Brain pericyte (primary cell): ENCODE measurements at regions not wholly inside any gene's neighbourhood (a gene's known extent, or its start where the extent isn't known, plus 50 kb on each side); places are given as distances from the start of the nearest gene placed in this dataset.

ENCODE experiments used
- DNase-seq: peaks from one replicate; pipeline ENCODE4 v3.0.0-alpha.2; 2012; ENCODE audit warnings: low read depth, low spot score

DNA sequence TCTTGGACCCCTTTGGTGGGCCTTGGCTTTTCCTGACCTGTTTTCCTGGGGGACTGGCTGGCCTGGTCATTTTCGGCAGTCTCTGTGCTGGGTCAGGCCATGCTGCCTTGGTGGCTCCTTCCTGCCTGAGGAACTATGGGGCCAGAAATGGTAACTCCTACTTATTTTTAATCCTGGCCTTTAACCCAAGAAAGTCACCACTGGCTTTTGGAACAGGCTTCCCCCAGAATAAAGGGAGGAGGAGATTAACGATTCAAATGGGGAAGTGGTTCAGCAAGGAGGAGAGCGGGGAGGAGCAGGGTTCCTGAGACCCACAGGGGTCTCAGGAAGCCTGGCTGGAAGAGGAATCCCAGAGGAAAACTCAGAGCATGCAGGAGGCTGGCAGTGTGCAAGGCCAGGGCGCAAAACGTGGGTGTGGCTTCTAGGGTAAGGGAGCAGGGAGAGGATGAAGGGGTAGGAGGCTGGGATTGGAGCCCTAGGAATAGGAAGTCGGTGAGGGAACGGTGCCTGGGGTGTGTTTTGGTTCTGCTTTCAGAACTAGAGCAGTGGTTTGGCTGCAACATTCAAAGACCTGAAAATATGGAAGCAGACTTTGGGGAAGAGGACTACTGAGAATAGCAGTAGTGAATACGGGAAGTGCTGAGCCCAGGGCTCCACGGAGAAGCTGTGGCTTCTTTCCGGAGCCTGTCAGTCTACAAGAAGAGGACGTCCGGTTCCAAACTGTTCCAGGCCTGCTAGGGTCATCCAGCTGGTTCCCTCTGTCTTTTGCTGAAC is 271.1 kb upstream of the KLF4 start:
- no peak for DNase-seq

DNA sequence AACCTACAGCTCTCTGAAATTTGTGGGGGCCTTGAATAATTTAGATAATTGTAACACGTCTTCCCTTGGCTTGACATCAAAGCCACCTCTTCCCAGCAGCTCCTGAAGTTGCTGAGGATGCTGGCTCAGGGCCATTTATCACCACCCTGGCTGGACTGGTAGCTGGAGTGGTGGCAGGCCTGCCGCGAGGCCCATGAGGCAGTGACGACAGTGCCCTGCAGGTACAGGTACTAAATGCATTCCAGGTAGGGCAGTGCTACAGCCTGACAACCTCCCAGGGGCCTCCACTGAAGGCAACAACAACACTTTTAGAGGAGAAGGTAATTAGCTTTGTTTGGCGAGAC is 270.2 kb upstream of the KLF4 start:
- no peak for DNase-seq

DNA sequence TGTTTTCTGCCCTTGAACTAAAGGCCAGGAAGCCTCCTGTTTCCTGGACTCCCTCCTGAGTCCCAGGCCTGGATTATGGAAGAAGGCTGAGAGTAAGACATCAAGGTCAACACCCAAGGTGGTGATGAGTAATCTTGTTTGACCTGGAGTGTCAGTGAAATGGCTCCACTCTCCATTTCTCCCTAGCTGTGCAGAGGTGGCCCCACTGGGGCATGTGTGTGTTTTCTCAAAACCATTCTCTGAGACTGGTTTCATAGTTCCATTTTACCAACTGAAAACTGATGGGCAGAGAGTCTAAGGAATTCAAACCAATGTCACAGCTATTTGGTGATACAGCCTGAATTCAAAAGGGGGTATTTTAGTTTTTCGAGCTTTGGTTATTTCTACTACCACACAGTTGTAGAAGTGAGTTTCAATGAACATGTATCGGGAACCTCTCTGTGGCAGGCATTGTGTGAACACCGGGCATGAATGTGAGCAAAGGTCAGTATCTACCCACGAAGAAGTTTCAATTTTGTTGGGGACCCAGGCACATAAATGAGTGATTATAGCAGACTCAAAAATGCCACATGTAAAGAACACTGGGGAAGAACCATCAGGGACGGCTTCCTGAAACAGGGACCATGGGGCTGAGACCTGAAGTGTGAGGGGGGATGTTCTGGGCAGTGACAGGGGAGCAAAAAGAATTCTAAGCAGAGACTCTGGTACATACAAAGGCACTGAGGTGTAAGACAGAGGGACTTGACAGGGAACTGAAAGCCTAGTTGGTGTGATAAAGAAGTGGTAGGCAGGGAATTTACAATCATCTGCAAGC is 269.6 kb upstream of the KLF4 start:
- DNase-seq = no peak

DNA sequence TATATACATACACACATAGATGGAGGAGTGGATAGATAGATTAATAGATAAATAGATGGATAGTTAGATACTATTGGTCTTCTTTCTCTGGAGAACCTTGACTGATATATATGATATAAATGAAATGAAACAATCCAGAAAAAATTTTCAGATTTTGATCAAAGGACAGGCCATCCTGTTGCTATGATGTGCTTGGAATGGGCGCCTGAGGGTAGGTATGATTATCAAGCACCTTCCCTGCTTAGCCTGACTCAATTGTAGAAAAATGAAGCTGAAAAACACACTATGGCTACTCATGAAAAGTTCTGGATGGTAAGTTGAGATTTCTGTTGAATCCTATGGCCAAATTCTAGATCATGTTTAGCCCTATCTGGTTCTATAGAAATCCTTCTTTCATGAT is 266.5 kb upstream of the KLF4 start:
- no peak for DNase-seq

DNA sequence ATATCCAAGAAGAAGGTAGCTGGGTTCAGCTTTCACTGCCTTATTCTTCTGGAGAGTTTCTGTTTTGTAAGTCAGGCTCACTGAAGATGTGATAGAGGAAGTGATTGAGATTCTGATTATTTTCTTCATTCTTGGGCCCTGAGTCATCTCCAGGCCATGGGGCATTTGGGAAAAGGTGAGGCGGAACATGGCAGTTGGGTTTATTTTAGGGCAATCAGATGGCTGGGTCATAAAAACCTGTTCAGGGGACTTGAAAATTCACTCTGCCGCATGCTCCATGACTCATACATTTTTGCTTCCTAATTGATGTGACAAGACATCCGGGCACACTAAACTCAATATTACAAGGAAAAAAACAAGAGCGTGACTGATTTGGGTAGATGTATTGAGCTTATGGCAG is 265.7 kb upstream of the KLF4 start:
- DNase-seq = no peak

DNA sequence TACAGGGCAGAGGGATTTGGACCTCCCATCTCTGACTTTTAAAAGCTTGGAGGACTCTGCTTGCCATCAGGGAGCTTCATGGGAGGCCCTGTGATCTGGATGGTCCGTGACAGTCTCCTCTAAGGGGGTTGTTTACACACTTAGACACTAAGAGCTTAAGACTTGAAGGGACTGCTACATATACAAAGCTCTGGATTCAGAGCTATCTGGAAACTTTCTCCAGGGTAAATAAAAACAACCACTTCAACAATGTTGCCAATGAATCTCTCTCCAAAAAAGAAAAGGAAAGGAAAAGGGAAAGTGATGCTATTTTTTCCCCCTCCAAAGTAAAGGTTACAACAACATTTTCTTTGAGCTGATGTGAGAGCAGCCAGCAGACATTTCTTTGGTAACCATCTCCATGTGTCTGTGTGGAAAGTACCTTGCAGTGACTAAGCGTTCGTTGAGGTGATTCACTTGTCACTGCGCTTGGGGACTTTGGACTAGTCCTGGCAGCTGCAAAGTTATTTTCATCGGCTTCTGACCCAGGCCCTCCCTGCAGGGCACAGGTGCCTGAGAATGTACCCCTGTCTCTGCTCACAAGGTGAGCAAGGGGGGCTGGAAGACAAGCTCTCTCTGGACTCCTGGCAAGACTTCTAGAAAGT is 262.1 kb upstream of the KLF4 start:
- DNase-seq = no peak

DNA sequence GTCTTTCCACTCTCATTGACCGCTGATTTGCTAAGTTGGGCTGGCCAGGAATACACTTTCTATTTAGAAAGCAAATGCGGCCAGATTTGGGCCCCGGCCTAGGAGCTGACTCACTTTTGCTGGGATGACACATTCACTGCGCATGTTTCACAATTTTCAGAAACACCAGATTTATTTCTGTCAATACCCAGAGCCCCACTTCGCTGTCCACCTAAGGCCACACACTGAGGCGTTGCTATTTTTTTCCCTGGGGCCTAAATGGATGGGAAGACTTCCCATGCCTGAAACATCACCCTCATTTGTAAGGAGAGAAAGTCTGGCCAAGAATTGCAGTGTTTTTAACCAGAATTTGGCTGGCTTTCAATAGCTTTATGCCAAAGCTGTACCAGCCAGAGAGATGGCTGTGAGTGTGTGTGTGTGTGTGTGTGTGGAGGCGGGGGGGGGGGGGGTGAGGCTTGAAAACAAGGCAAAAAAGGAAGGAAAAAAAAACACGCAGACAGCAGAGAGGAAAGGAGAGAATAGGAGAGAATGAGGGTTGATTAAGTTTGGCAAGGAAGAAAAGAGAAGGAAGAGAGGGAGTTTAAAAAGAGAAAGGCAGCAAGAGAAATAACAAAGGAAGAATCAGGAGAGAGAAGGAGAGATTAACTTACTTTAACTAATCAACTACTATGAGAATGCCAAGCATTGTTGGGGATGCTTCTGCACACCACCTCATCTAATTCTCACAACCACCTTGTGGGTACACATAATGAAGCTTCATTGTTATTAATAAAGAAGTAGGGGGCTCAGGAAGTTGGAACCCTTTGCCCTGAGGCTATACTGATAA is 261.4 kb upstream of the KLF4 start:
- DNase-seq = peak; percentile 87

DNA sequence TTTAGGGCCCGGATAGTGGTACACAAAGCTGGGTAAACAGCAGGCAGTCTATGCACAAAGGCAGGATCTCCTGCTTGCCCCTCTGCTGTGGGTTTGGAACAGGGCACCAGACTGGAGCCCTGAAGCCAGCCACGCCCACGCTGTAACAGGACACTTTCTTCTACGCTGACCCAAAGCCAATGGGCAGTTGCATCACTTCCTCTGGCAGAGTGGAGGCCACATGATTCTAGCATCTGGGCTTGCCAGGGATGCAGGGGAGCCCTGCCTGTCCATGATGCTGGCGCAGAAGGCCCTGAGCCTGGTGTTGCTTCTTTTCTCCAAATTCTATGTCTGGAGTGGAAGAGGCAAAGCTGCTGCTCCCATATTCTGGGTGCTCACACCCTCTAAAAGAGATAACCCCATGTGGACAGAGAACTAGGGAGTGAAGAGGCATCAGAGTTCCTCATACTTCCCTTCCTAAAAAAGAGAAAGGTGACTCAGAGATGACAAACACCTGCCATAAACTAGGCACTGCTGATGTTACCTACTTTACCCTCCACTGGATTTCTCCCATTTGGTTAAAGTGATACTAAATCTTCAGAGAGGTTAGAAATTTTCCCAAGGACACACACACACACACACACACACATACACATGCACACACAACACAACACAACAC is 260.3 kb upstream of the KLF4 start:
- DNase-seq = peak; percentile 50

DNA sequence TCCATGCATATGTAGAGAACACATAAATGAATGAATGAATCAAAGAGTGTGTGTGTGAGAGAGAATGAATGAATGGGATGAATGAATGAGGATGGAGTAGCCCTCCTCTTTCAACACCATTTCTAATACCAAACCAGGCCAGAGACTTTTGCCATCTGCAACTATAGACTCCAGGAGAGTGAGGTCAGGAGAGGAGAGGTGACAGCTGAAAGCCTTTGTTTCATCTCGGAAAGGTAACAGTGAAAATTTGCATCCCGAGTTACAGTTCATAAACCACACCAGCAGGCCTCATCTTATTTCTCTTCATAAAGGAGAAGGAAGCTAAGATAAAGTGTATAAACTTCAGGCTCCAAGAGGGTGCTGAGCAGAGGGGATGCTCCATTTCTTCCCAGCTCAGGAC is 255.3 kb upstream of the KLF4 start:
- DNase-seq = no peak

DNA sequence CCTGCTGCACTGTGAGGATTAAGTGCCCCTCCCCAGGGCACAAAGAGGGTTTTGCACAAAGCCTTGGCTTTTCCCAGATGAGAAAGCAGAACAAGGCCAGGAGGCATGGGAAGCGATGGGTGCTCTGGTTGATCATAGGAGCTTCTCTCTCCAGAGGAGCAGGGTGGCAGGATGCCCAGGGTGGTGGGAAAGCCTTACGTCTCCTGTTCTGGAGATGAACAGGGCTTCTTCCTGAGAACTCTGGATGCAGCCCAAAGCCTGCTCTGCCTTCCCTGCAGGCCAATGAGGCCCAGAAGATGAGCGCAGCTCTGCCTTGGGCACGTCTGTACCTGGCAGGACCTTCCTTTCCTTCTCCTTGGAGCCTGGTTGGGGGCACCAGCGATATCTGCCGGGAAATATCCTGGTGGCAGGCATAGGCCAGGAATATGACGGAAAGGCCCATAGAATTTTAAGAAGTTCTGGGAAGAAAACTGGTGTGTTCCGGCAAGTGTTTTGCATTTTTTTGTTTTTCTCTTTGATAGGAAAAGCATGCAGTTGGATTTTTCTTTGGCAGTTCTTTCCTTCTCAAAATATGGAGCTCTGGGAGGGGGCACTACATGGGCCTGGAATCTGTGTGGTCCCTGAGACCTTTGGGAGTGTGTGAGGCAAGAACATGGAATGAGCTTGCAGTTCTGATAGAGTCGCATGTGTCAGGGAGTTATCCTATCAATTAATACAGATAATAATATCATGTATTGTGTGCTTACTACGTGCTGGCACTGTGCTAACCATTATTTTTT is 253.2 kb upstream of the KLF4 start:
- no peak for DNase-seq

DNA sequence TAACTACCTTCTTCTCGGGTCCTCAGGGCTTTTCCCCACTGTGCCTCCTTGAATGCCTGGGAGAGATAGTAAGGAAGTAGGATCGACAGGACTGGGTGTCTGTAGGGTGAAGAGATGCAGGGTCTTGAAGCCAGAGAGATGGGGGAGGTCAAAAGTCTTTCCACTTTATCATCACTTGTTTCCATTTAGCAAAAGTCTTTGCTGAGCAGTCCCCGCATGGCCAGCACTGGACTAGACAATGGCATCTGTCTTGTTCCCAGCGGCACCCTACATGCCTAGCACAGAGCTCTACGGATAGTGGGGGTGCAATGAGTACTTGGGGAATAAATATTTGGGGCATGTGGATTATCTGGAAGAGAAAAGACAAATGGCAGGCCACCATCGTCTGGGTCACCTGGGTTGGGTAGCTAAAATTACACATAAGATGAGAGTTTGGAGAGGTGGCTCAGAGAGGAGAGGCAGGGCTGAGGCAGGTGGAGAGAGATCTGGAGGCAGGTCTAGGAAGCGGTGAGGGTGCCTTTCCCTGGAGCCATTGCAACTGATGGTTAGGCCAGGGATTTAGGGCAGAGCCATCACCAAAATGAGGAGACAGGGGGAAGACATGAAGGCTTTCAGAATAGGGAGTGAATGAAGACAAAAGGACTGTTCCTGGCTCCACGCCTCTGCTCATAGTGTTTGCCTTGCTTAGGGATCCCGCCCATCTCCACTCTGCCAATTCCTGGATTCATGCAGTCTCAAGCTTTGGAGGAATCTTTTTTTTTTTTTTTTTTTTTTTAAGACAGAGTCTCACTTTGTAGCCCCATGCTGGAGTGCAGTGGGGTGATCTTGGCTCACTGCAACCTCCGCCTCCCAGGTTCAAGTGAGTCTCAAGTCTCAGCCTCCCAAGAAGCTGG is 250.8 kb upstream of the KLF4 start:
- DNase-seq = no peak

DNA sequence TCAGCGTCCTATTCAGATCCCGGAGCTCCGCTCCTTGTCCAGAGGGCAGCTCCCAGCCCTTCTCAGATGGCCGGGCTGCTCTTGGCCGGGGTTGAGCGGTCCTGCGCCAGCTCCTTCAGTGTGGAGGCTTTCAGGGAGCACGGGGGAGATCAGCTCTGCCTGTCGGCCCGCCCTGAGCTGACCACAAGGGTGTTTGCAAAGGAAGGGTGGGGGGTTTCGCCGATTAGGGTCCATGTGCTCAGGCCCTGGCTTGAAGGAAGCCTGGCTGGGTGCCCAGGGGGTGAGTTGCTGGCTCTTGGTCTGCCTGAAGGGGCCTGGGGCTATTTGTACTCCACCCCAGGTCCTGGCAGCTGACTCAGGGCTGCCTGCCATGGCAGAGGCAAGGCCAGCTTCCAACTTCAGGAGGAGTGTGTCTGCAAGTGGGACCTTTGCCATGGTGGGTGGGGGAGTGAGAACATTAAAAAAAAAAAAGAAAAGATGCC is 250.1 kb upstream of the KLF4 start:
- DNase-seq = no peak

DNA sequence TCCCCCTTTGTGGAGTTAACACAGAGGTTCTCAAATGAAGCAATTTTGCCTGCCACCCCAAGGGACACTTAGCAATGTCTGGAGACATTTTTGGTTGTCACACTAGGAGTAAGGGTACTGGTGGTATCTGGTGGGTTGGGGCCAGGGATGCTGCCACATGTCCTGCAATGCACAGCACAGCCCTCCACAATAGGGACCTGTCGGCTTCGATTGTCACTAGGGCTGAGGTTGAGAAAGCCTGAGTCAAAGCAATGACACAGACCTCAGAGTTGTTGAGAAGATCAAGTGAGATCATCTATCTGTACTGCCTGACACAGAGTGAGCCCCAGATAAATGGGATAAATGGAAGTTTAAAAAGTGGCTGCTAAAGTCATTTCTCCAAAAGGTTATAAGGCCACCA is 249.2 kb upstream of the KLF4 start:
- DNase-seq = no peak

DNA sequence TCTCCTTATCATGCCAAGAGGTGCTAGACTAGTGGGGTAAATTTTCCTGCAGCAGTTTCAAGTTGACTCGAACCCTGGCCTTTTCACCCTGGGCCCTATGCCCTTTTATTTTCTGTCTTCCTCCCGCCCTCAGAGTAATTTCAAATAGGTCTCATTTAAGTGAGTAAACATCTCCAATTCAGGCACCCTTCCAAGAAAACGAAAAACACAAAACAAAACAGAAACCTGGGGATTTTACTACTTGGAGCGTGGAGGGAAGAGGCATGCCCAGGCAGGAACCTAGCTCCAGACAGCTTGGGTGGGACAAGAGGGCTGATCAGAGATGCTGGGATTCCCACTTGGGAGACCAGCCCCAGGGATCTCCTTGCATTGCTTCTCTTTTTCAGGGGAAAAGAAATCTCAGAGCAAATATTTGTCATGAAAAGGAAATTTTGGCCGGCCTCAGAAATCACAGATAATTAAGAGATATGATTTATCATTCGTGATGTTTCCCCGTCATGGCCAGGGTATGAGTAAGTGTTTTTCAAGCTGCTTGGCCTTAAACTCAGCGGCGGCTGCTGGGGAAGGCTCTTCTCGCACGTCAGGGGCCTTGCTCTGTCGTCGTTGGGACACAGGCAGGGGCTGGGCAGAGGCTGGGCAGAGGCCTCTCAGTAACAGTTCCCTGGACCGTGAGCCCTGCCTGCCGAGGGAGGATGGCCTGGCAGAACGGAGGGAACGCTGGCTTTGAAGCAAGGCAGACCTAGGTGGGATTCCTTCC is 248.6 kb upstream of the KLF4 start:
- DNase-seq = no peak

DNA sequence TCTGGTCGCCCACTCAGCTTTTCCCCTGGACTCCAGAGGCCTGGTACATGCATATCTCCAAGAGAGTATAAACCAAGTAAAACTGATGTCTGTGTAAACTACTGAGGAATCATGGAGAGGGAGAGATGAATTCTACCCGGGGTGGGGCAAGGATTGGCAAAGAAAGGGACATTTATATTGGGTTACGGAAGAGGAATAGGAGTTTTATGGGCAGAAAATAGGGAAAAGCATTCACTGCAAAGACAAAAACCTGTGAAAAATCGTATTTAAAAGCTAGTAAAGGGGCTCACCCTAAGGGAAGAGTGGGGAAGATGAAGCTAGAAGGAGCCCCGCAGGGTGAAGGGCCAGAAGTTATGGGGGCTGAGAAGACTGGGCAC is 248.0 kb upstream of the KLF4 start:
- no peak for DNase-seq

DNA sequence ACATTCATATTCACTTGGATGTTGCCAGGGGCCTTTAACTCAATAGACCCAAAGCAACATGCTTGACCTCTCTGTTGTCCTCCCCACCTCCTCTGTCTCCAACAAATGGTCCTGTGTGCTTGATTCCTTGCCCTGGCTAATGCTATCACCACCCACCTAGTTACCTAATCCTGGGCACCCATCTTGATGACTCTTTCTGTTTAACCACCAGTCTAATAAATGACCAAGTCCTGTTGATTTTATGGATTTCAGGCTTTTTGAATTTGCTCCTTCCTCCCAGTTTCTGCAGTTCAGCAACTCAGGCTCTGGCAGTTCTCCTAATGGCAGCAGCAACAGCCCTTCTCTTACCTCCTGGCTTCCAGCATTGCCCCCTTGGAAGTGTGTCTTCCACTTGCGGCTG is 246.3 kb upstream of the KLF4 start:
- no peak for DNase-seq

DNA sequence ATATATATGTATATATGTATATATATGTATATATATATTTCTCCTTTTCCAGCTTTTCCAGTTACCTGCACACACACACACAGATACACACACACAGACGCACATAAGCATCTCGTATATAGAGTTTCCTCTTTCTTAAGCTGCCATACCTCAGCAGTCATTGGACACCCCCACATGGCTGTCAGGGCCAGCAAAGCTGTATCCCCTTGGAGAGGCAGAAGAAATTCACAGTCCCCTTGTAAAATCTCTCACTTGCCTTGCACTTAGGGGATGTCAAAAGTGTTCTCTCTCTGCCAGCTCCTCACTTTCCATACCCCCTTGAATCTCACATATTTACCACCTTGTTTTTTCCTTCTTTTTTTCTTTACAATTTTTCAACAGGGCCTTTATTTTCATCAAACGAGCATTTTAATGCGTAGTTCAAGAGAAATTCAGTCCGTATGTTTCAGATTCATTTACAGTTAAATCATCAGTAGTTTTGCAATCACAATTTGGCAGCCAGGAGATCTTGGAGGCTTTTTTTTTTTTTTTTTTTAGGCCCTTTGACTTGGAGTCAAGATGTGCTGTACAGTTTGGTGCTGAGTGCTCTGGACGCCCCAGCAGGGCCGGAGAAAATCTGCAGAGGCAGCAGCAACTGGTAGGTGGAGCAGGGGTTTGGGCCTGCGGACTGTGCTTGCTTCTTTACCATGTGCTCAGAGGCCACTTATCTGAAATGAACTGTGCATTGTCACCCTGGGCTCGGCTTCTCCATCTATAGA is 244.9 kb upstream of the KLF4 start:
- DNase-seq = no peak

DNA sequence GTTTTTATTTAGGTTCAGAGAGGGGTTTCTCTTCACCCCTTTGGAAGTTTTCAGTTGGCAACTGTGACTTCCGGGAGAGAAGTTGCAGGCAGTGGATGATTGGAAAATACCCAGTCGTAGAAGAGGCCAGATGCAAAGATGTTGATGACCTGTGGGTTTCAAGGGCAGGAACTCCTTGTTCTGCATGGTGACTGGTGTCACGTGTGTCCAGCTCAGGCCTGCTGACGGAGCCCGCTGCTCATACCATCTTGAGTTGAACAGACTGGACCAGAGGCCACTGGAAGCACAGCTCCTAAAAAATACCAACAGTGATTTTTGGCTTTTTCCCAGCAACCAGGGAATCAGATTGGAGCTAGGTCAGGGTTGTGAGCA is 243.9 kb upstream of the KLF4 start:
- no peak for DNase-seq
